AG09319 (cell line): ENCODE measurements at regions not wholly inside any gene's neighbourhood (a gene's known extent, or its start where the extent isn't known, plus 50 kb on each side); places are given as distances from the start of the nearest gene placed in this dataset.
A peak's percentile ranks its signal among the peaks of the same experiment; 100 is the strongest.

Experiments used
- DNase-seq: peaks from one replicate; pipeline ENCODE4 v3.0.0-alpha.2; 2010; ENCODE audit warnings: low read depth; ENCODE audit errors: extremely low read depth
- TF ChIP-seq, protein P1 (sequence below): IDR thresholded peaks from 2 replicates; pipeline ENCODE4 v1.5.1; 2011; ENCODE audit warnings: low read depth, mild to moderate bottlenecking, inconsistent platforms, low read length, moderate library complexity

DNA sequence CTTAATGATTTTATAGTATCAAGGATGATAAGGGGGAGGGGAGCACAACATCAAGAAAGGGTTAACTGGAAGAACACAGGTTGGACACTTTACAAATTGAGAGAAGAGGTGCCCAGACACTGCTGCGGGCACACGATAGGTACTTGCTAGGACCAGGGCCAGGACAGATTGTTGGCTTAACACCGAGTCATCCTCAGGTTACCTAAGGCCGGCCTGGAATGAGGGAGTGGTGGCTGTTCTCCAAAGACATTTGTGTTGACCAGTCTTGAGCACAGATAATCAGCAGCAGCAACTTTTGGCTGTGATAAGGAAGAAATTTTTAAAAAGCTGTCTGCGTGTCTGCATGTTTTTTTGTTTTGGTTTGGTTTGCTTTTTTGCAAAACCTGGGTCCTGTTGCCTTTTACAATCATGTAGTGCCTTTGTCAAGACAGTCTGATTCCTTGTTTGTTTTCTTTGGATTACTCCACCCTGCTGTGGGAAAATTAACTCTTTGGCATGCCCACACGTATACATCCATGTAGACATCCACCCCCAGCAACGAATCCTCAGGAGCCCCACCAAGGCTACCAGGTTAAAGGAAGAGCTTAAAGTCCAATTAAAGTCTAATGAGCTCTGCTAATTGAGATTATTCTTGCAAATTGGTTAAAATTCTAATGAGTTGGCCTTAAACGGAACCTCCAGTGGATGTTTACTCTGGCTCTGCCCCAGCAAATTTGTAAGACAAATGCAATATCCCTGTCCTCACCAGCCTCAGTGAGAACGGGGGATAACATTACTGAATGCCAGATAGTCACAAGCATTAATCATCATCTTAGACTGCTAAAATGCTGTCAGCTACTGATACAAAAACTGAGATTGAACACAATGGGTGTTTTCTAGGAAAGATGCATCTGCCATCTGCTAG is 382.3 kb downstream of the ACTL7B start:
- TF ChIP-seq, protein P1, sequence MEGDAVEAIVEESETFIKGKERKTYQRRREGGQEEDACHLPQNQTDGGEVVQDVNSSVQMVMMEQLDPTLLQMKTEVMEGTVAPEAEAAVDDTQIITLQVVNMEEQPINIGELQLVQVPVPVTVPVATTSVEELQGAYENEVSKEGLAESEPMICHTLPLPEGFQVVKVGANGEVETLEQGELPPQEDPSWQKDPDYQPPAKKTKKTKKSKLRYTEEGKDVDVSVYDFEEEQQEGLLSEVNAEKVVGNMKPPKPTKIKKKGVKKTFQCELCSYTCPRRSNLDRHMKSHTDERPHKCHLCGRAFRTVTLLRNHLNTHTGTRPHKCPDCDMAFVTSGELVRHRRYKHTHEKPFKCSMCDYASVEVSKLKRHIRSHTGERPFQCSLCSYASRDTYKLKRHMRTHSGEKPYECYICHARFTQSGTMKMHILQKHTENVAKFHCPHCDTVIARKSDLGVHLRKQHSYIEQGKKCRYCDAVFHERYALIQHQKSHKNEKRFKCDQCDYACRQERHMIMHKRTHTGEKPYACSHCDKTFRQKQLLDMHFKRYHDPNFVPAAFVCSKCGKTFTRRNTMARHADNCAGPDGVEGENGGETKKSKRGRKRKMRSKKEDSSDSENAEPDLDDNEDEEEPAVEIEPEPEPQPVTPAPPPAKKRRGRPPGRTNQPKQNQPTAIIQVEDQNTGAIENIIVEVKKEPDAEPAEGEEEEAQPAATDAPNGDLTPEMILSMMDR = no peak
- peak; percentile 76 for DNase-seq

GRCh38 chr9:108469654-108470053 is 386.1 kb downstream of the ACTL7B start:
- DNase-seq = no peak
- TF ChIP-seq, protein P1 = no peak

DNA sequence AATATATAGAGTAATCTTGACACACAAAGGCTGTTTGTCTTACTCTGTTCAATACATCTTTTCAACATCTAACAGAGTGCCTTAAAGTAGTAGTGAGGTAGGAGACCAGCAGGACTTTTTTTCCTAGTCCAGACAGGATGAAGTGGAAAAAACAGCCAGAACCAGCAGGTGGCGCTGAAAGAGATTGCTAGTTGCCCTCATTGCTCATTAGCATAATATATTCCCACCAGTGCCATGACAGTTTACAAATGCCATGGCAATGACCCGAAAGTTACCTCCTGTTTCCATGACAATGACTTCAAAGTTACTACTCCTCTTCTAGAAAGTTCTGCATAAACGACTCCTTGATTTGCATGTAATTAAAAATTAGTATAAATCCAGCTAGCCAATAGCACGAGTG is 387.4 kb downstream of the ACTL7B start:
- no peak for DNase-seq
- TF ChIP-seq, protein P1 = peak; percentile 33

GRCh38 chr9:108467653-108468324 is 388.0 kb downstream of the ACTL7B start:
- DNase-seq = no peak
- TF ChIP-seq, protein P1 = no peak

DNA sequence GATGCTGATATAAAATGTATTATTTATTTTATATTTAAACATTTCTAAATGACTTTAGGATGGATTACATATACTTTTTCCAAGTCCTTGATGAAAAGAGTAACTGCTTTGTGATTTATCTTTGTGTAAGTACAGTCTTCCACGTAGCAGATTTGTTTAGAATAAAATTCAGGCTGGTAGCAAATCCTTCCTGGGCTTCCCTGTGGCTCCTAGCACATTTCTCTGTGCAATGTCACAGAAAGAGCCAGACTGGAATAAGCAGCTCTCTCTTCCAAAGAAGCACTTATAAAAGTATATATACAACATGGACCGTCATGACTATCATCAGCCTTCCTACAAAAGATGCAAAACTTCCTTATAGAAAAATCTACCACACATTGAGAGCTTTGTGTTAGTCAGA is 388.6 kb downstream of the ACTL7B start:
- TF ChIP-seq, protein P1 = no peak
- DNase-seq = no peak

GRCh38 chr9:108466304-108466703 is 389.5 kb downstream of the ACTL7B start:
- TF ChIP-seq, protein P1 = no peak
- DNase-seq = no peak
